ENCODE measurements at regions not wholly inside any gene's neighbourhood (a gene's known extent, or its start where the extent isn't known, plus 50 kb on each side); places are given as distances from the start of the nearest gene placed in this dataset.

DNA sequence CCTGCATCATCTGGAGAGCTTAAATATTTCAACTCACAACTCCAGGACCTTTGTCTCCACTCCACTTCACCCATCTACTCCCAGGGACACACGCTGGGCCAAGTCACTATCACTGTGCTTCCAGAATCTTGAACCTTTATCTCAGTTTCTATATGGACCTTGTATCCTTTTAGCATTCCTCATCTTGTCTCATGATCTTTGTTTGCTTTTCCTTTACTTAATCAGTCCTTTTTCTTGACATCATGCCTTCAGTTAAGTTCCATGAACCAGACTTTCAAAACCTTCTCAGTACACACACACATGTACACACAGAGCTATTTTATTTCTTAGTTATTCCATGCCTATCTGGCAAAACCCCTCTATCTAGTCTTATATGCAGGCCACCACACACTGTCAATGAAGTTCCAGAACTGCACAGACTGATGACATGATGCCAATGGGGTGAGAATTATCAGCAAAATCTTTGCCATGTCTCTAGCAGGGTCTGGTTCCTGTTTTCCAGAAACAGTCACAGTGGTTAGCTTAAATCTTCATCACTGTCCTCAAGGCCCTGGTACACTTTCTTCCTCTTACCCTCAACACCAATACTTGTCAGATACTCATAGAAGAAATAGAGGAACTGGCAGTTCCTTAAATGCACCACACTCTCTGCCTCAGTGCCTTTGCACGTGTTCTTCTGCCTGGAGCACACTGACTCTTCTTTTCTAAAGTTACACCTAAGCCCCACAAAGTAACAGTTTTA lies 77.6 kb upstream of the STARD13 start:
- TF ChIP-seq, protein P1, sequence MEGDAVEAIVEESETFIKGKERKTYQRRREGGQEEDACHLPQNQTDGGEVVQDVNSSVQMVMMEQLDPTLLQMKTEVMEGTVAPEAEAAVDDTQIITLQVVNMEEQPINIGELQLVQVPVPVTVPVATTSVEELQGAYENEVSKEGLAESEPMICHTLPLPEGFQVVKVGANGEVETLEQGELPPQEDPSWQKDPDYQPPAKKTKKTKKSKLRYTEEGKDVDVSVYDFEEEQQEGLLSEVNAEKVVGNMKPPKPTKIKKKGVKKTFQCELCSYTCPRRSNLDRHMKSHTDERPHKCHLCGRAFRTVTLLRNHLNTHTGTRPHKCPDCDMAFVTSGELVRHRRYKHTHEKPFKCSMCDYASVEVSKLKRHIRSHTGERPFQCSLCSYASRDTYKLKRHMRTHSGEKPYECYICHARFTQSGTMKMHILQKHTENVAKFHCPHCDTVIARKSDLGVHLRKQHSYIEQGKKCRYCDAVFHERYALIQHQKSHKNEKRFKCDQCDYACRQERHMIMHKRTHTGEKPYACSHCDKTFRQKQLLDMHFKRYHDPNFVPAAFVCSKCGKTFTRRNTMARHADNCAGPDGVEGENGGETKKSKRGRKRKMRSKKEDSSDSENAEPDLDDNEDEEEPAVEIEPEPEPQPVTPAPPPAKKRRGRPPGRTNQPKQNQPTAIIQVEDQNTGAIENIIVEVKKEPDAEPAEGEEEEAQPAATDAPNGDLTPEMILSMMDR (IDR thresholded peaks at IDR 0.05), result no peak
- no peak for TF ChIP-seq POLR2A (IDR thresholded peaks at IDR 0.05)
